Stimulated activated CD8-positive, alpha-beta memory T cell treated with anti-CD3 and anti-CD28 coated beads, Interleukin-12 subunit alpha, Interleukin-12 subunit beta, amount 100 ng/mL, for 1 hour (primary cell): ENCODE measurements at regions not wholly inside any gene's neighbourhood (a gene's known extent, or its start where the extent isn't known, plus 50 kb on each side); places are given as distances from the start of the nearest gene placed in this dataset.
"Not testable (repeated sequence)": the region's sequence is repeated elsewhere in the genome, so short reads cannot be mapped to it uniquely, and the experiment has no call there.

ENCODE experiments used
- DNase-seq: peaks from one replicate; pipeline ENCODE4 v3.0.0-alpha.2; 2020; ENCODE audit warnings: low read depth

GRCh38 chr12:90690120-90690519 lies 264.9 kb downstream of the CCER1 start:
- DNase-seq = no peak

GRCh38 chr12:90687682-90688081 lies 267.3 kb downstream of the CCER1 start:
- not testable (repeated sequence) for DNase-seq

GRCh38 chr12:90683871-90684270 lies 271.1 kb downstream of the CCER1 start:
- DNase-seq = no peak

- no peak for DNase-seq
These were observed 272.6 kb downstream of the CCER1 start for GRCh38 chr12:90682398-90682797.

- no peak for DNase-seq
These were observed 275.3 kb downstream of the CCER1 start for GRCh38 chr12:90679674-90680073.

- DNase-seq = no peak
These were observed 277.4 kb downstream of the CCER1 start for GRCh38 chr12:90677552-90677951.

GRCh38 chr12:90677055-90677454 lies 277.9 kb downstream of the CCER1 start:
- no peak for DNase-seq

- DNase-seq = no peak
These were observed 279.9 kb downstream of the CCER1 start for GRCh38 chr12:90675106-90675505.

- no peak for DNase-seq
These were observed 282.9 kb downstream of the CCER1 start for GRCh38 chr12:90672081-90672480.

GRCh38 chr12:90663949-90664348 lies 291.0 kb downstream of the CCER1 start:
- not testable (repeated sequence) for DNase-seq

- no peak for DNase-seq
These were observed 295.9 kb downstream of the CCER1 start for GRCh38 chr12:90659060-90659459.

- DNase-seq = no peak
These were observed 301.9 kb downstream of the CCER1 start for GRCh38 chr12:90653040-90653439.

- no peak for DNase-seq
These were observed 302.7 kb downstream of the CCER1 start for GRCh38 chr12:90652280-90652679.

- no peak for DNase-seq
These were observed 309.8 kb downstream of the CCER1 start for GRCh38 chr12:90645181-90645580.

GRCh38 chr12:90631591-90632212 lies 323.3 kb downstream of the CCER1 start:
- DNase-seq = no peak

- no peak for DNase-seq
These were observed 325.0 kb downstream of the CCER1 start for GRCh38 chr12:90630006-90630405.

GRCh38 chr12:90628213-90628612 lies 326.8 kb downstream of the CCER1 start:
- no peak for DNase-seq

GRCh38 chr12:90627180-90627896 lies 327.6 kb downstream of the CCER1 start:
- DNase-seq = no peak

- DNase-seq = no peak
These were observed 332.5 kb downstream of the CCER1 start for GRCh38 chr12:90622431-90622830.

GRCh38 chr12:90621927-90622326 lies 333.0 kb downstream of the CCER1 start:
- no peak for DNase-seq

- DNase-seq = no peak
These were observed 335.0 kb downstream of the CCER1 start for GRCh38 chr12:90619943-90620342.

- DNase-seq = no peak
These were observed 336.4 kb downstream of the CCER1 start for GRCh38 chr12:90618586-90618985.

- no peak for DNase-seq
These were observed 343.1 kb downstream of the CCER1 start for GRCh38 chr12:90611891-90612290.

GRCh38 chr12:90611048-90611447 lies 343.9 kb downstream of the CCER1 start:
- DNase-seq = no peak
